ENCODE measurements at regions not wholly inside any gene's neighbourhood (a gene's known extent, or its start where the extent isn't known, plus 50 kb on each side); places are given as distances from the start of the nearest gene placed in this dataset.

DNA sequence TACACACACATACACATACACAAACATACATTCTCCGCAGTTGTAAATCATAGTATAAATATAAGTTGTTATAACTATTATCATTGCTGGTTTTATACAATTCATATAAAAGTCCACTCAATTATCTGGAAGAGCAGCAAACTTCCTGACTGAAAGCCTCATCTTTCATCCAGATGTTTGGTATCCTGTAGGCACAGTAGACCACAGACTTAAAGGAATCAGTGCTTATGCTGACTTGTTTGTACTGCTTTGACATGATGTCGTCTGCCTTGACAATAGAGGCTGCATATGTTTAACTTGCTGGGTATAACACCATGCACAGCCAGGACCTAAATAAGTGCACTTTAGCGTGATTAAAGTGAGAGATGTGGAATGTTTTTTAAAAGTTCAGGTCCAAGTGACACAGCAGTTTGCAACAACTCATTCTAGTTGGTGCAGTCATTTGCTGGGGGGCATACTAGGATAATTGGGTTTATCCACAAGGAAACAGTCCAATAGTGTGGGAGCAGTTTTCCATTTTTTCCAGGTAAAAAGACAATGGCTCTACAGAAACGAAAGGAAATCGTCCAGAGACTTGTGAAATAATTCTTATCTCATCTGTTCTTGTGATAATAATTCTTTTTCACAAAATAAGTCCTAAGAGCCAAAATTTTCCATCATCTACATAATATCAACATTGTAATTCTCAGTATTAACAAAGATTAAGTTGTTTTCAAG lies 110.3 kb upstream of the TSPAN2 start:
- Histone ChIP-seq H3K4me1 (peaks cover 52% of the 10 kb centered on the region), H3K9me3 (no peaks in the 10 kb centered on the region), H3K27ac (no peak overlapping the region), H3K27me3 (ENCODE audit: insufficient read depth in 3 of 3, low read length in 2 of 3) (no peaks in the 10 kb centered on the region), H3K36me3 (ENCODE audit: insufficient read depth in 1 of 2, low read depth in 1 of 2) (no peaks in the 10 kb centered on the region), H3K4me3 (no peak overlapping the region)
- DNase-seq (no peak), ATAC-seq (no peak)
- intact Hi-C loops (cut with DNase I), result no loop called here
- TF ChIP-seq CTCF (IDR thresholded peaks at IDR 0.05), result no peak
- WGBS, 3 donors, result 73 to 77% (median 75%) methylated on average over 5 of the region's 5 CpGs

DNA sequence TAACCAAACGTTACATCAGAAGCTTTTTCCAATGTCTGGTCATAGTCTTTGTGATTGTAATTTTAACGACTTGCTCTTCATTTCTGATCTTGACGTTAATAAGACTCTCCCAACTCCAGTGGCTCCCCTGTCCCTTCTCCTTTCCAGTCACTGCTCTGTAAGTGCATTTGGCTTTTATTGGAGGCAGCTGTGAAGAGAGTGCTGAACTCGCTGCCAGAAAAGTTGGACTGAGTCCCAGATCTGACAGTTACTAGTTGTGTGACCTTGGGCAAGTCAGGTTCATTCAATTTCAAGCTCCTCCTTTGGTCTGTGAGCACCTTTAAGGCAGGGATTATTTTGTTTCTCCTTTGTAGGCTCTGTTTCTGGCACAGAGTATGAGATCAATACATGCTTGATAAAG lies 109.6 kb upstream of the TSPAN2 start:
- no peaks in the 10 kb centered on the region for H3K36me3 ChIP-seq (ENCODE audit: insufficient read depth in 1 of 2, low read depth in 1 of 2)
- no peak for TF ChIP-seq CTCF (IDR thresholded peaks at IDR 0.05)
- DNase-seq, result no peak
- WGBS, 3 donors, result 27 to 41% (median 28%) methylated on average over 4 of the region's 4 CpGs
- ATAC-seq, result peak; percentile 57 to 89 (median 82)
- no peak overlapping the region for H3K4me3 ChIP-seq
- H3K4me1 ChIP-seq, result peaks cover 52% of the 10 kb centered on the region
- intact Hi-C loops (cut with DNase I), result no loop called here
- no peaks in the 10 kb centered on the region for H3K27me3 ChIP-seq (ENCODE audit: insufficient read depth in 3 of 3, low read length in 2 of 3)
- H3K9me3 ChIP-seq, result no peaks in the 10 kb centered on the region
- peak overlapping the region; percentile 12 for H3K27ac ChIP-seq

- no peaks in the 10 kb centered on the region for H3K36me3 ChIP-seq (ENCODE audit: insufficient read depth in 1 of 2, low read depth in 1 of 2)
- 31 to 73% (median 40%) methylated on average over 1 of the region's 1 CpG for WGBS, 3 donors
- ATAC-seq (peak in 1 of 4 donors; percentile 59), DNase-seq (no peak)
- TF ChIP-seq CTCF (IDR thresholded peaks at IDR 0.05), result no peak
- no peak overlapping the region for H3K4me3 ChIP-seq
- no peak overlapping the region for H3K27ac ChIP-seq
- H3K4me1 ChIP-seq, result peaks cover 54% of the 10 kb centered on the region
- H3K27me3 ChIP-seq (ENCODE audit: insufficient read depth in 3 of 3, low read length in 2 of 3), result no peaks in the 10 kb centered on the region
- H3K9me3 ChIP-seq, result no peaks in the 10 kb centered on the region
- intact Hi-C loops (cut with DNase I), result no loop called here
Observed at GRCh38 chr1:115196296-115196695, 107.0 kb upstream of the TSPAN2 start.

DNA sequence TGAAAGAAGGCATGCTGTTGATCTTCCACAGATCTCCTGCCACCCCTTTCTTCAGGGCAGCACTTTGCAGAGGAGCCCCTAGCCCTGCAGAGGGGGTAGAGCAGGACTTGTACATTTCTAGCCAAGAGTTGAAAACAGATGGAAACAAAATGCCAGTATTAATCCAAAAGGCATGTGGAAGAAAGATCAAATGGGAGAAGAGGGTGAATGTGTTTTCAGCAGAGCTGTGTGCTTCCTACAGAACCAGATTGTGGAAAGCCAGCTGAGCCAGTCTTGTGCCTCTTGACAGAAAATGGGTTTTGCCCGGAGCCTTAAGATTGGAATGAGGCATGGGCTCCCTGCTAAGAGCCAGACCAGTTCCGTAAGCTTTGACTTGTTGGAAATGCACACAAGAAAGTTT lies 105.2 kb upstream of the TSPAN2 start:
- 17 to 38% (median 25%) methylated on average over 2 of the region's 2 CpGs for WGBS, 3 donors
- TF ChIP-seq CTCF (IDR thresholded peaks at IDR 0.05), result no peak
- no peaks in the 10 kb centered on the region for H3K36me3 ChIP-seq (ENCODE audit: insufficient read depth in 1 of 2, low read depth in 1 of 2)
- H3K27me3 ChIP-seq (ENCODE audit: insufficient read depth in 3 of 3, low read length in 2 of 3), result no peaks in the 10 kb centered on the region
- no peak overlapping the region for H3K4me3 ChIP-seq
- intact Hi-C loops (cut with DNase I), result loop anchor here in 1 of 2 donors (5.0 kb wide), 1 partner anchor 558 kb away; no protein-coding TSS in a partner anchor
- peaks cover 56% of the 10 kb centered on the region for H3K4me1 ChIP-seq
- H3K27ac ChIP-seq, result no peak overlapping the region
- DNase-seq (no peak), ATAC-seq (no peak)
- H3K9me3 ChIP-seq, result no peaks in the 10 kb centered on the region

Measured in psoas muscle (tissue), 7 donors.